ENCODE measurements at regions not wholly inside any gene's neighbourhood (a gene's known extent, or its start where the extent isn't known, plus 50 kb on each side); places are given as distances from the start of the nearest gene placed in this dataset.

DNA sequence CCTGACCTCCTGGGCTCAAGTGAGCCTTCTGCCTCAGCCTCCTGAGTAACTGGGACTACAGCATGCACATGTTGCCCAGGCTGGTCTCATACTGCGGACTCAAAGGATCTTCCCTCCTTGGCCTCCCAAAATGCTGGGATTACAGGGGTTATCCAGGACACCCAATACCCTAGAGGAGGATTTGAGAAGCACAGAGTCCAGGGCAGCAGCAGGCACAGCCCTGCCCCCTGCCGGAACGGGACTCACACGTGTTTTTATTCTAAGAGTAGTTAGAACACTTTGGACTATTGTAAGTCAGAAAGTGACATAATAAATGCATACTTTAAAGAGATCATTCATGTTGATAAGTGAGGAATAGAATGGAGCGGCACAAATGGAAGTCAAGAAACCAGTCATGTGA is 80.2 kb downstream of the C6orf118 start:
- Histone ChIP-seq H3K36me3 (ENCODE audit: insufficient read depth, low read length) (no peaks in the 10 kb centered on the region), H3K9me3 (ENCODE audit: insufficient read depth, low read depth, low read length) (no peaks in the 10 kb centered on the region), H3K27me3 (ENCODE audit: insufficient read depth, low read length, poor library complexity, severe bottlenecking) (no peaks in the 10 kb centered on the region), H4K20me1 (ENCODE audit: insufficient read depth, low read length, poor library complexity, severe bottlenecking) (no peaks in the 10 kb centered on the region), H3K4me1 (ENCODE audit: insufficient read depth, low read length, poor library complexity, severe bottlenecking) (no peaks in the 10 kb centered on the region), H3F3A (ENCODE audit: low read depth) (no peaks in the 10 kb centered on the region), H3K4me2 (ENCODE audit: low read depth, low read length, poor library complexity, severe bottlenecking) (no peak overlapping the region), H3K79me2 (ENCODE audit: insufficient read depth, low read length) (no peaks in the 10 kb centered on the region), H3K4me3 (ENCODE audit: low read length, poor library complexity, severe bottlenecking) (no peak overlapping the region), H2AFZ (ENCODE audit: low read length) (no peak overlapping the region), H3K9ac (ENCODE audit: low read depth, low read length, poor library complexity, severe bottlenecking) (no peak overlapping the region), H3K9me2 (replicated peaks; ENCODE audit: low read depth, low read length) (no peaks in the 10 kb centered on the region)
- TF ChIP-seq EZH2phosphoT487 (IDR thresholded peaks at IDR 0.05; ENCODE audit: borderline replicate concordance), result no peak
- TF ChIP-seq, protein P1, sequence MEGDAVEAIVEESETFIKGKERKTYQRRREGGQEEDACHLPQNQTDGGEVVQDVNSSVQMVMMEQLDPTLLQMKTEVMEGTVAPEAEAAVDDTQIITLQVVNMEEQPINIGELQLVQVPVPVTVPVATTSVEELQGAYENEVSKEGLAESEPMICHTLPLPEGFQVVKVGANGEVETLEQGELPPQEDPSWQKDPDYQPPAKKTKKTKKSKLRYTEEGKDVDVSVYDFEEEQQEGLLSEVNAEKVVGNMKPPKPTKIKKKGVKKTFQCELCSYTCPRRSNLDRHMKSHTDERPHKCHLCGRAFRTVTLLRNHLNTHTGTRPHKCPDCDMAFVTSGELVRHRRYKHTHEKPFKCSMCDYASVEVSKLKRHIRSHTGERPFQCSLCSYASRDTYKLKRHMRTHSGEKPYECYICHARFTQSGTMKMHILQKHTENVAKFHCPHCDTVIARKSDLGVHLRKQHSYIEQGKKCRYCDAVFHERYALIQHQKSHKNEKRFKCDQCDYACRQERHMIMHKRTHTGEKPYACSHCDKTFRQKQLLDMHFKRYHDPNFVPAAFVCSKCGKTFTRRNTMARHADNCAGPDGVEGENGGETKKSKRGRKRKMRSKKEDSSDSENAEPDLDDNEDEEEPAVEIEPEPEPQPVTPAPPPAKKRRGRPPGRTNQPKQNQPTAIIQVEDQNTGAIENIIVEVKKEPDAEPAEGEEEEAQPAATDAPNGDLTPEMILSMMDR (conservative IDR thresholded peaks at IDR 0.05; ENCODE audit: low read length), result no peak

DNA sequence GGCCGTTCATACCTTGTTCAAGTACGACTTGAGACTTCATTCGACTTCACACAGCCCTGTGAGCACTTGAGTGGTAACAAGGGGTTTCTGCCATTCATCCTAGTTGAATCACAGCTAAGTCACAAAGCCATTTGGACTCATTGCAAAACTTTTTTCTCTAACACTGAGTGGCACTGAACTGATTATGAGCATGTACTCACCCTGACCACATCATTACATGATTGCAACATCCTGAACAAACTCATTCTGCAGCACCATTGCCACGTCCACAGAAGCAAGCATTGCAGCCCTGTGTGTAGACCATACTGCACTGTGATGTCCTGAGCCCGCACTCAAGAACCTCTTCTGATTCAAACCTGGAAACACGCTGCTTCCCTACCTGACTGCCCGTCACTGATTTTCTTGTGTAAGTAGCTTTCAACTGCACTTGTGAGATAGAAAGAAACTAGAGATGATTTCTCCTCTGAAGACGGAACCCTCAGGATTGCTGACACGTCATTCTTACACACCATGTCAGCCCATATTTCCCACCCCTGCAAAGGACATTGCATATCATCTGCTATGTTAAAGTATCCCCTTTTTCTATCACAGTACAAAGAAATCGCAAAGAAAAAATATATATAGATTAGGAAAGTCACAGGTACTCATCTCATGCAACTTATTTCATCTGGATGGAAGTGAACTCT is 81.6 kb downstream of the C6orf118 start:
- Histone ChIP-seq H3K9me3 (ENCODE audit: insufficient read depth, low read depth, low read length) (no peaks in the 10 kb centered on the region), H3K9ac (ENCODE audit: low read depth, low read length, poor library complexity, severe bottlenecking) (no peak overlapping the region), H3K4me3 (ENCODE audit: low read length, poor library complexity, severe bottlenecking) (no peak overlapping the region), H4K20me1 (ENCODE audit: insufficient read depth, low read length, poor library complexity, severe bottlenecking) (no peaks in the 10 kb centered on the region), H3K4me1 (ENCODE audit: insufficient read depth, low read length, poor library complexity, severe bottlenecking) (no peaks in the 10 kb centered on the region), H3K79me2 (ENCODE audit: insufficient read depth, low read length) (no peaks in the 10 kb centered on the region), H3F3A (ENCODE audit: low read depth) (no peaks in the 10 kb centered on the region), H2AFZ (ENCODE audit: low read length) (no peak overlapping the region), H3K36me3 (ENCODE audit: insufficient read depth, low read length) (no peaks in the 10 kb centered on the region), H3K9me2 (replicated peaks; ENCODE audit: low read depth, low read length) (no peaks in the 10 kb centered on the region), H3K27me3 (ENCODE audit: insufficient read depth, low read length, poor library complexity, severe bottlenecking) (no peaks in the 10 kb centered on the region), H3K4me2 (ENCODE audit: low read depth, low read length, poor library complexity, severe bottlenecking) (no peak overlapping the region)
- no peak for TF ChIP-seq EZH2phosphoT487 (IDR thresholded peaks at IDR 0.05; ENCODE audit: borderline replicate concordance)
- TF ChIP-seq, protein P1 (conservative IDR thresholded peaks at IDR 0.05; ENCODE audit: low read length), result no peak

DNA sequence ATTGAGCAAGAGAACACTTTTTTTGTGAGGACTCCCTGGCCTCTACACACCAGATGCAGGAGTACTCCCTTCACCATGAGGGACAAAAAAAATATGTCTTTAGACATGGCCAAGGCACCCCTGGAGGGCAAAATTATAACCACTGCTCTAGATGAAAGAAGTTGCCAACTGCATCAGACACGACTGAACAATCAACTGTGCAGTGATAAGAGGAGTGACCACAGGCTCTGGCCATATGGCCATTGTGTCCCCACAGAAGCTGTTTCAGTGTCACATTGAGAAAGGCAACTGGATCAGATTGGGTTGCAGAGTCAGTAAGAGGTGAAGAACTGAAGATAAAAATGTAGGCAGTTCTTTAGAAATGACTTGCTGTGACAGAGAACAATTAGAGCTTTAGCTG is 85.7 kb downstream of the C6orf118 start:
- no peaks in the 10 kb centered on the region for H3K36me3 ChIP-seq (ENCODE audit: insufficient read depth, low read length)
- H2AFZ ChIP-seq (ENCODE audit: low read length), result no peak overlapping the region
- no peaks in the 10 kb centered on the region for H3K4me1 ChIP-seq (ENCODE audit: insufficient read depth, low read length, poor library complexity, severe bottlenecking)
- H3K27me3 ChIP-seq (ENCODE audit: insufficient read depth, low read length, poor library complexity, severe bottlenecking), result no peaks in the 10 kb centered on the region
- no peaks in the 10 kb centered on the region for H3K9me2 ChIP-seq (replicated peaks; ENCODE audit: low read depth, low read length)
- no peak overlapping the region for H3K4me3 ChIP-seq (ENCODE audit: low read length, poor library complexity, severe bottlenecking)
- no peaks in the 10 kb centered on the region for H3K79me2 ChIP-seq (ENCODE audit: insufficient read depth, low read length)
- no peak overlapping the region for H3K9ac ChIP-seq (ENCODE audit: low read depth, low read length, poor library complexity, severe bottlenecking)
- no peaks in the 10 kb centered on the region for H4K20me1 ChIP-seq (ENCODE audit: insufficient read depth, low read length, poor library complexity, severe bottlenecking)
- H3F3A ChIP-seq (ENCODE audit: low read depth), result no peaks in the 10 kb centered on the region
- TF ChIP-seq EZH2phosphoT487 (IDR thresholded peaks at IDR 0.05; ENCODE audit: borderline replicate concordance), result no peak
- TF ChIP-seq, protein P1 (conservative IDR thresholded peaks at IDR 0.05; ENCODE audit: low read length), result no peak
- H3K9me3 ChIP-seq (ENCODE audit: insufficient read depth, low read depth, low read length), result no peaks in the 10 kb centered on the region
- H3K4me2 ChIP-seq (ENCODE audit: low read depth, low read length, poor library complexity, severe bottlenecking), result no peak overlapping the region
